Left ventricle myocardium inferior (tissue), 1 donor: ENCODE measurements at regions not wholly inside any gene's neighbourhood (a gene's known extent, or its start where the extent isn't known, plus 50 kb on each side); places are given as distances from the start of the nearest gene placed in this dataset.

Experiments used
- DNase-seq: peaks from one replicate; pipeline ENCODE4 v3.0.0-alpha.2; 2020
- H3K27ac ChIP-seq: fragments of 200-600 bp; replicated peaks from 2 replicates; pipeline ENCODE4 v1.8.0; 2021
- H3K27me3 ChIP-seq: fragments of 200-600 bp; 2 replicates; pipeline ENCODE4 v1.8.0; 2021; ENCODE audit warnings: low read depth
- H3K36me3 ChIP-seq: fragments of 200-600 bp; 2 replicates; pipeline ENCODE4 v1.8.0; 2021
- H3K4me1 ChIP-seq: fragments of 200-600 bp; 2 replicates; pipeline ENCODE4 v1.8.0; 2021
- H3K4me3 ChIP-seq: fragments of 200-600 bp; 2 replicates; pipeline ENCODE4 v1.8.0; 2021; ENCODE audit warnings: mild to moderate bottlenecking, moderate library complexity
- H3K9me3 ChIP-seq: fragments of 200-600 bp; replicated peaks from 2 replicates; pipeline ENCODE4 v1.8.0; 2021
- CTCF ChIP-seq: fragments of 200-600 bp; IDR thresholded peaks from 2 replicates; pipeline ENCODE4 v1.8.0; 2021; ENCODE audit warnings: antibody characterized with exemption, mild to moderate bottlenecking, borderline replicate concordance
- intact Hi-C: fragments of 100-400 bp; cut with micrococcal nuclease; formaldehyde crosslinking; loops from one replicate; pipeline ENCODE4 v1.11.0; 2022
- donor health status: DM: no; HTN: yes; CAD: no; lungs with severe emphysema.

DNA sequence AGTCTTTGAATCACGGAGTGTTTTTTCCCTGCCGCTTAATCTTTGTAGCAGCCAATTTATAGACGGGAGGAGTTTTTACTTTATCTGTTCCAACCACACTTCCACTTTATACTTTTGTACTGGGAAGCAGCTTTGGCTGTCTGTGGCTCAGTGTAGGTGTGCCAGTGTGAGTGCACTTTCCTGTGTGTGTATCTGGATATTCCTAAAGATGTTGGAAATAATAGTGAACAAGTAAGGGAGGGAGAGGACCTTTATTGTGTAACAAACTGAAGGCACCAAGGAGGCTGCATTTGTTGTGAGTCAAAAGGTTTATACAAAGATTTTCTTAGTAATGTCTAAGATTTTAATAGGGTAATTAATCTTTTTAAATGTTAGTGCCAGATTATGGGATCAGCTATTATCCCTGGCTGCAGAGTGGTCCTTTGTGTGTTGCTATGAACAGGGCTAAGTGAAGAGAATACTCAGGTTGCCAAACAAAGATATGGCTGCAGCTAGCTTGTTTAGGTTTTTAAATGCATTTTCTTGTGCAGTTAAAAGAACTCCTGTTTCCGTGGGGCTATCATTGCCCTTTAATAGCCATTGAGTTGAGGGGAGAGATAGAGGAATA, 226.3 kb downstream of the RNF144B start:
- intact Hi-C loops, result no loop called here
- peaks cover 17% of the 10 kb centered on the region for H3K9me3 ChIP-seq
- H3K27me3 ChIP-seq, result peaks cover 15% of the 10 kb centered on the region
- no peak for TF ChIP-seq CTCF
- no peaks in the 10 kb centered on the region for H3K4me1 ChIP-seq
- H3K36me3 ChIP-seq, result no peaks in the 10 kb centered on the region
- no peak overlapping the region for H3K27ac ChIP-seq
- no peak for DNase-seq
- no peak overlapping the region for H3K4me3 ChIP-seq

DNA sequence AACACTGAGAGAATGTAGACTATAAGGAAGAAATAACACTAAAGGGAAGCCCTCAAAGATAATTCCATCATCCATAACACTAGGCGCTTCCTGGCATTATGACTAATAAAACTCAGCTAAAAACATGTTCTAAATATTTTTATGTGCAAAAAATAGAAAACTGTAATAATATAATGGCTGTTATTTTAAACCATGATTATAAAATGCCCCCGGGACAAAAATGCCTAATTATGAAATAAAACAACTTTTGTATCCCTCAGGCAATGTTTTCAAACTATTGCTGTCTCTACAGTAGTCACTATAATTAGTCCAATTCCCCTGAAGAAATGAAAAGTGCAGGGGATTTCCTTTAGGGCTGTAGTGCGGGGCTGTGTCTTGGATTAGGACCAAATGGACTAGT, 242.4 kb downstream of the RNF144B start:
- peaks cover 2% of the 10 kb centered on the region for H3K27me3 ChIP-seq
- no peaks in the 10 kb centered on the region for H3K36me3 ChIP-seq
- H3K27ac ChIP-seq, result no peak overlapping the region
- DNase-seq, result no peak
- intact Hi-C loops, result no loop called here
- no peaks in the 10 kb centered on the region for H3K4me1 ChIP-seq
- TF ChIP-seq CTCF, result no peak
- H3K9me3 ChIP-seq, result no peaks in the 10 kb centered on the region
- H3K4me3 ChIP-seq, result no peak overlapping the region

- no peaks in the 10 kb centered on the region for H3K9me3 ChIP-seq
- H3K36me3 ChIP-seq, result no peaks in the 10 kb centered on the region
- H3K4me1 ChIP-seq, result no peaks in the 10 kb centered on the region
- H3K27me3 ChIP-seq, result no peaks in the 10 kb centered on the region
- intact Hi-C loops, result no loop called here
- DNase-seq, result no peak
- no peak for TF ChIP-seq CTCF
- H3K4me3 ChIP-seq, result no peak overlapping the region
- H3K27ac ChIP-seq, result no peak overlapping the region
Observed at GRCh38 chr6:18632670-18633410, 245.7 kb downstream of the RNF144B start.

DNA sequence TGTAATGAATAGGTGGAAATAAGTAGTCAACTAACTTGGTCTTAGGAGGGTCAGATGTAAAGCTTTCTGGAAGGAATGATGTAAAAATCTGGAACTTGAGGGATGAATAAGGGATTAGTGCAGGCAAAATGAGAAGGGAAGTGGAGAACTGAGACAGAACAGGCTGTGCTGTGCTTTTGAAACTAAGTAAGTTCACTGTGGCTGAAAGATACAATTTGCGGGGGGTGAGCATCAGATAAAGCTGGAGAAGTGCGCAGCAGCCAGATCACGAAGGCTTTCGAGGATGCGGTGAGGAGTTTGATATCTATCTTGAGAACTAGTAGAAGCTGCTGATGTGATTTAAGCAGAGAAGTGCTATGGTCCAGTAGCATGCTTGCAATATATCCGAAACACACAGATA, 247.8 kb downstream of the RNF144B start:
- TF ChIP-seq CTCF, result no peak
- Histone ChIP-seq H3K27me3 (no peaks in the 10 kb centered on the region), H3K4me1 (no peaks in the 10 kb centered on the region), H3K9me3 (no peaks in the 10 kb centered on the region), H3K4me3 (no peak overlapping the region), H3K36me3 (no peaks in the 10 kb centered on the region), H3K27ac (no peak overlapping the region)
- intact Hi-C loops, result no loop called here
- DNase-seq, result no peak

GRCh38 chr6:18640134-18640533, 253.0 kb downstream of the RNF144B start:
- Histone ChIP-seq H3K4me1 (no peaks in the 10 kb centered on the region), H3K36me3 (no peaks in the 10 kb centered on the region), H3K4me3 (no peak overlapping the region), H3K9me3 (peaks cover 14% of the 10 kb centered on the region), H3K27me3 (no peaks in the 10 kb centered on the region), H3K27ac (no peak overlapping the region)
- TF ChIP-seq CTCF, result no peak
- intact Hi-C loops, result no loop called here
- DNase-seq, result no peak
